ENCODE measurements at regions not wholly inside any gene's neighbourhood (a gene's known extent, or its start where the extent isn't known, plus 50 kb on each side); places are given as distances from the start of the nearest gene placed in this dataset.

- no peak overlapping the region for H3K4me3 ChIP-seq (ENCODE audit: low read depth, low read length)
- DNase-seq (ENCODE audit: low read depth) = no peak
- no peak for TF ChIP-seq CTCF (IDR thresholded peaks at IDR 0.05; ENCODE audit: insufficient read depth, low read length)
Measured at GRCh38 chr21:38667291-38667870, 138.3 kb upstream of the ETS2 start.

GRCh38 chr21:38668067-38668466 lies 137.7 kb upstream of the ETS2 start:
- H3K4me3 ChIP-seq (ENCODE audit: low read depth, low read length) = no peak overlapping the region
- no peak for DNase-seq (ENCODE audit: low read depth)
- TF ChIP-seq CTCF (IDR thresholded peaks at IDR 0.05; ENCODE audit: insufficient read depth, low read length) = no peak

- H3K4me3 ChIP-seq (ENCODE audit: low read depth, low read length) = no peak overlapping the region
- DNase-seq (ENCODE audit: low read depth) = no peak
- TF ChIP-seq CTCF (IDR thresholded peaks at IDR 0.05; ENCODE audit: insufficient read depth, low read length) = no peak
Measured at GRCh38 chr21:38668541-38668940, 137.2 kb upstream of the ETS2 start.

- H3K4me3 ChIP-seq (ENCODE audit: low read depth, low read length) = no peak overlapping the region
- DNase-seq (ENCODE audit: low read depth) = peak; percentile 53
- peak; percentile 60 for TF ChIP-seq CTCF (IDR thresholded peaks at IDR 0.05; ENCODE audit: insufficient read depth, low read length)
Measured at GRCh38 chr21:38669186-38669585, 136.5 kb upstream of the ETS2 start.

- no peak for TF ChIP-seq CTCF (IDR thresholded peaks at IDR 0.05; ENCODE audit: insufficient read depth, low read length)
- no peak for DNase-seq (ENCODE audit: low read depth)
Measured at GRCh38 chr21:38670861-38671260, 134.9 kb upstream of the ETS2 start.

GRCh38 chr21:38671773-38672172 lies 134.0 kb upstream of the ETS2 start:
- peak; percentile 67 for DNase-seq (ENCODE audit: low read depth)
- no peak overlapping the region for H3K4me3 ChIP-seq (ENCODE audit: low read depth, low read length)
- TF ChIP-seq CTCF (IDR thresholded peaks at IDR 0.05; ENCODE audit: insufficient read depth, low read length) = no peak

More at GRCh38 chr21:38670861-38671260, 134.9 kb upstream of the ETS2 start:
- H3K4me3 ChIP-seq (ENCODE audit: low read depth, low read length) = no peak overlapping the region

Data from fibroblast of the aortic adventitia (primary cell).